Neuronal stem cell (in vitro differentiated cells): ENCODE measurements at regions not wholly inside any gene's neighbourhood (a gene's known extent, or its start where the extent isn't known, plus 50 kb on each side); places are given as distances from the start of the nearest gene placed in this dataset.

Source experiments
- DNase-seq: peaks from one replicate; pipeline ENCODE4 v3.0.0-alpha.2; 2013; ENCODE audit warnings: low spot score
- H2AFZ ChIP-seq: one replicate; pipeline ENCODE4 v1.6.1; 2013; ENCODE audit warnings: mild to moderate bottlenecking, low read length, inconsistent platforms
- H2AK5ac ChIP-seq: 2 replicates; pipeline ENCODE4 v1.6.1; 2013; ENCODE audit warnings: low read depth, mild to moderate bottlenecking, inconsistent platforms, low read length, moderate library complexity, mixed read lengths
- H2BK120ac ChIP-seq: 2 replicates; pipeline ENCODE4 v1.6.1; 2013; ENCODE audit warnings: low read depth, mild to moderate bottlenecking, inconsistent platforms, low read length, moderate library complexity, mixed read lengths
- H2BK12ac ChIP-seq: one replicate; pipeline ENCODE4 v1.6.1; 2013; ENCODE audit warnings: low read length, inconsistent platforms
- H2BK15ac ChIP-seq: 2 replicates; pipeline ENCODE4 v1.6.1; 2013; ENCODE audit warnings: mild to moderate bottlenecking, low read length, inconsistent platforms, mixed read lengths
- H2BK5ac ChIP-seq: one replicate; pipeline ENCODE4 v1.6.1; 2013; ENCODE audit warnings: inconsistent platforms, mild to moderate bottlenecking, low read length, moderate library complexity
- H3K14ac ChIP-seq: one replicate; pipeline ENCODE4 v1.6.1; 2013; ENCODE audit warnings: low read length, inconsistent platforms
- H3K18ac ChIP-seq: 2 replicates; pipeline ENCODE4 v1.6.1; 2013; ENCODE audit warnings: low read length, inconsistent platforms
- H3K23ac ChIP-seq: 2 replicates; pipeline ENCODE4 v1.6.1; 2013; ENCODE audit warnings: low read depth, mild to moderate bottlenecking, mixed read lengths, low read length, inconsistent platforms; ENCODE audit not compliant: poor library complexity
- H3K27ac ChIP-seq: replicated peaks from 3 replicates; pipeline ENCODE4 v1.5.1; 2013; ENCODE audit warnings: low read length, inconsistent platforms
- H3K27me3 ChIP-seq, 3 experiments: 2 replicates each; pipeline ENCODE4 v1.6.1; 2013; ENCODE audit warnings: low read length in 3 of 3, mild to moderate bottlenecking in 2 of 3, inconsistent platforms in 1 of 3, low read depth in 1 of 3, mixed read lengths in 1 of 3, moderate library complexity in 1 of 3; ENCODE audit not compliant: control insufficient read depth in 3 of 3, insufficient read depth in 3 of 3
- H3K36me3 ChIP-seq, 2 donors: replicated peaks in 1 of 2; 2 replicates each; pipeline ENCODE4 v1.6.1; 2013; ENCODE audit warnings: low read length in 2 of 2; ENCODE audit not compliant: control insufficient read depth in 2 of 2, insufficient read depth in 2 of 2
- H3K4ac ChIP-seq: 2 replicates; pipeline ENCODE4 v1.6.1; 2013; ENCODE audit warnings: inconsistent platforms, mild to moderate bottlenecking, low read length, moderate library complexity
- H3K4me1 ChIP-seq, 2 donors: 1 replicate in 1 of 2; 2 replicates in 1 of 2; pipeline ENCODE4 v1.6.1; 2013; ENCODE audit warnings: low read length in 2 of 2, low read depth in 1 of 2; ENCODE audit not compliant: control insufficient read depth in 2 of 2, insufficient read depth in 1 of 2
- H3K4me2 ChIP-seq: one replicate; pipeline ENCODE4 v1.6.1; 2013; ENCODE audit warnings: mild to moderate bottlenecking, low read length, inconsistent platforms; ENCODE audit not compliant: insufficient read depth, poor library complexity, severe bottlenecking
- H3K4me3 ChIP-seq, 2 donors: 2 replicates each; pipeline ENCODE4 v1.5.1; 2013; ENCODE audit warnings: low read length in 2 of 2, mild to moderate bottlenecking in 2 of 2, inconsistent platforms in 1 of 2, moderate library complexity in 1 of 2
- H3K79me1 ChIP-seq: one replicate; pipeline ENCODE4 v1.6.1; 2013; ENCODE audit warnings: low read depth, mild to moderate bottlenecking, inconsistent platforms, low read length, moderate library complexity
- H3K9ac ChIP-seq: one replicate; pipeline ENCODE4 v1.6.1; 2013; ENCODE audit warnings: mild to moderate bottlenecking, low read depth, low read length, inconsistent platforms; ENCODE audit not compliant: poor library complexity
- H3K9me3 ChIP-seq, 2 donors: replicated peaks in 1 of 2; 2 replicates each; pipeline versions ENCODE3 to v1.6.1; 2013; ENCODE audit warnings: low read length in 2 of 2, mild to moderate bottlenecking in 2 of 2, inconsistent platforms in 1 of 2, low read depth in 1 of 2, mixed read lengths in 1 of 2, moderate library complexity in 1 of 2; ENCODE audit not compliant: control insufficient read depth in 2 of 2, insufficient read depth in 1 of 2
- H4K8ac ChIP-seq: one replicate; pipeline ENCODE4 v1.6.1; 2013; ENCODE audit warnings: low read depth, mild to moderate bottlenecking, inconsistent platforms, low read length, moderate library complexity
- H4K91ac ChIP-seq: one replicate; pipeline ENCODE4 v1.6.1; 2013; ENCODE audit warnings: low read length, low read depth, mild to moderate bottlenecking, inconsistent platforms; ENCODE audit not compliant: poor library complexity
- WGBS, 2 donors: extraction: QIAGEN DNeasy Blood & Tissue Kit; methylation state at CpG; one replicate each; pipeline ENCODE4 v1.1.7; 2013; ENCODE audit warnings: missing lambda C conversion rate in 2 of 2, mixed read lengths in 1 of 2; ENCODE audit not compliant: insufficient read length in 2 of 2, insufficient replicate concordance in 1 of 2; ENCODE audit errors: extremely low coverage in 2 of 2; 5-methylcytosine and 5-hydroxymethylcytosine counted together

DNA sequence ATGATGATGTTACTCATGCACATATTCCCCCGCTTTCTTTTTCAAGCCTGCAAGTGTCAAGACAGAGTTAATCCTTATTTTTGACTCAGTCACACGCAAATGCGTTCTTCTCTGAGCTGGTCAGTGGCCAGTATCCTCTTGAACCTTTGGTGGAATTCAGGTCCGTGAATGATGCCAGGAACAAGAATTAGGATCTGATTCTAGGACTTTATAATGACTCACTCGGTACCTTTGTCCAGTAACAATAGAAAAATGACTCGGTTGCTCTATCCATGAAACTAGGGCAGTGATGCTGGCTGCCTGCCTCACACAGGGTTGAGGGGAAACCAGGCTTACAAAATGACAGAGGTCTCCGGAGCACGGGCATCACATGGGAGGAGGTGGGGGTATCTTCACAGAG lies 185.8 kb upstream of the NUDT4 start:
- Histone ChIP-seq H3K23ac (no peak overlapping the region), H3K27me3 (peaks cover 0 to 2% (median 0%) of the 10 kb centered on the region in 3 experiments), H3K4me3 (no peak overlapping the region), H4K91ac (no peak overlapping the region), H2BK120ac (no peak overlapping the region), H3K4ac (no peak overlapping the region), H3K9me3 (no peaks in the 10 kb centered on the region), H3K79me1 (no peaks in the 10 kb centered on the region), H4K8ac (no peak overlapping the region), H3K9ac (no peak overlapping the region), H2AK5ac (no peak overlapping the region), H2BK15ac (no peak overlapping the region), H3K4me2 (no peak overlapping the region), H3K4me1 (no peaks in the 10 kb centered on the region), H3K14ac (no peak overlapping the region), H3K18ac (no peak overlapping the region), H3K27ac (no peak overlapping the region), H2BK12ac (no peak overlapping the region), H2BK5ac (no peak overlapping the region), H2AFZ (no peak overlapping the region), H3K36me3 (no peaks in the 10 kb centered on the region)
- no CpG with 5 or more reads among the region's 8 CpGs for WGBS, 2 donors
- no peak for DNase-seq

- no peak for DNase-seq
- Histone ChIP-seq H3K79me1 (no peaks in the 10 kb centered on the region), H3K4me3 (no peak overlapping the region), H4K91ac (no peak overlapping the region), H3K9ac (no peak overlapping the region), H3K4ac (no peak overlapping the region), H3K4me2 (no peak overlapping the region), H3K14ac (no peak overlapping the region), H3K18ac (no peak overlapping the region), H3K4me1 (peaks cover 0 to 2% of the 10 kb centered on the region in 2 donors), H2BK12ac (no peak overlapping the region), H4K8ac (no peak overlapping the region), H3K36me3 (no peaks in the 10 kb centered on the region), H2BK120ac (no peak overlapping the region), H3K23ac (no peak overlapping the region), H3K9me3 (no peaks in the 10 kb centered on the region), H2AFZ (no peak overlapping the region), H2BK15ac (no peak overlapping the region), H3K27me3 (peaks cover 0 to 2% (median 0%) of the 10 kb centered on the region in 3 experiments), H2BK5ac (no peak overlapping the region), H2AK5ac (no peak overlapping the region), H3K27ac (no peak overlapping the region)
- no CpG with 5 or more reads among the region's 1 CpG for WGBS, 2 donors
Measured at GRCh38 chr12:93192878-93193277, 184.8 kb upstream of the NUDT4 start.

- Histone ChIP-seq H4K91ac (no peak overlapping the region), H4K8ac (no peak overlapping the region), H2BK15ac (no peak overlapping the region), H3K14ac (no peak overlapping the region), H3K23ac (no peak overlapping the region), H3K18ac (no peak overlapping the region), H3K9ac (no peak overlapping the region), H2AFZ (no peak overlapping the region), H2BK12ac (no peak overlapping the region), H2AK5ac (no peak overlapping the region), H3K27ac (no peak overlapping the region), H2BK120ac (no peak overlapping the region), H3K36me3 (no peaks in the 10 kb centered on the region), H3K4me3 (no peak overlapping the region), H2BK5ac (no peak overlapping the region), H3K27me3 (no peaks in the 10 kb centered on the region), H3K4me1 (peaks cover 0 to 5% of the 10 kb centered on the region in 2 donors), H3K4me2 (no peak overlapping the region), H3K79me1 (no peaks in the 10 kb centered on the region), H3K4ac (no peak overlapping the region), H3K9me3 (no peaks in the 10 kb centered on the region)
- no CpG with 5 or more reads among the region's 4 CpGs for WGBS, 2 donors
- no peak for DNase-seq
Measured at GRCh38 chr12:93195511-93195910, 182.2 kb upstream of the NUDT4 start.

DNA sequence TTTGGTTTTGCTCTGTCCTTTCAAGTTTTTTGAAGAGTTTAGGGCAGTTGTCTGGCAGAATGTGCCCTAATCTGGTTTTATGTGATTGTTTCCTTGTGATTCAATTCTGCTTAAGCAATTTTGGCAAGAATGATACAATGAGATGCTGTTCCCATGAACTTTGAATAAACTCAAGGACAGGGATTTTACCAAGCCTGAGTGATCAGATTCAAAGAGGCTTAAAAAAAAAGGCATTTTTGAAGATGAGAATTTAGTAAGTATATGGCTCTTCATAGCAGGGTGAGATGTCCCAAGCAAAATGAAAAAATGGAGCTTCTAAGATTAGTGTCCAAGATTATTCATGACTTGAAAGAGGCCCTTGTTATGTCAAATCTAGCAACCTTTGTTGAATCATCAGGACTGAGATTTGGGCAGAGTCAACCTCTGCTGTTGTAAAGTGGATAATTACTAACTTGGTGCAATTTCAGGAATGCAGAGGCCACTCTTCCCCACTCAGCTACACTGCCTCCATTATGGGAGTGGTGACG lies 180.6 kb upstream of the NUDT4 start:
- Histone ChIP-seq H3K23ac (no peak overlapping the region), H3K27me3 (no peaks in the 10 kb centered on the region), H3K14ac (no peak overlapping the region), H3K9ac (no peak overlapping the region), H3K18ac (no peak overlapping the region), H2BK12ac (no peak overlapping the region), H3K4ac (no peak overlapping the region), H3K4me3 (no peak overlapping the region), H2AFZ (no peak overlapping the region), H3K4me1 (peaks cover 0 to 5% of the 10 kb centered on the region in 2 donors), H3K9me3 (no peaks in the 10 kb centered on the region), H3K79me1 (no peaks in the 10 kb centered on the region), H2BK15ac (no peak overlapping the region), H2BK5ac (no peak overlapping the region), H3K36me3 (no peaks in the 10 kb centered on the region), H4K91ac (no peak overlapping the region), H4K8ac (no peak overlapping the region), H3K4me2 (no peak overlapping the region), H2AK5ac (no peak overlapping the region), H2BK120ac (no peak overlapping the region), H3K27ac (no peak overlapping the region)
- no CpG with 5 or more reads among the region's 1 CpG for WGBS, 2 donors
- DNase-seq: no peak
